RWPE2 (cell line): ENCODE measurements at regions not wholly inside any gene's neighbourhood (a gene's known extent, or its start where the extent isn't known, plus 50 kb on each side); places are given as distances from the start of the nearest gene placed in this dataset.
A peak's percentile ranks its signal among the peaks of the same experiment; 100 is the strongest.

Experiments used
- ATAC-seq: fragments of 200-7000 bp; cut with Tn5 transposase; 3 replicates; pipeline ENCODE4 v1.9.1; 2021; ENCODE audit warnings: low read depth
- DNase-seq: peaks from one replicate; pipeline ENCODE4 v3.0.0-alpha.2; 2020; ENCODE audit warnings: low spot score
- H3K27ac ChIP-seq: fragments of 450-650 bp; 2 replicates; pipeline ENCODE4 v1.5.1; 2017; ENCODE audit warnings: mild to moderate bottlenecking; ENCODE audit not compliant: poor library complexity, severe bottlenecking
- H3K27me3 ChIP-seq: fragments of 250-450 bp; sonication (Bioruptor Pico); 2 replicates; pipeline ENCODE4 v1.5.1; 2021; ENCODE audit warnings: mild to moderate bottlenecking, moderate library complexity; ENCODE audit not compliant: insufficient read depth, poor library complexity, severe bottlenecking
- H3K36me3 ChIP-seq: fragments of 250-450 bp; sonication (Bioruptor Pico); 2 replicates; pipeline ENCODE4 v1.5.1; 2020; ENCODE audit warnings: low read depth, mild to moderate bottlenecking, moderate library complexity
- H3K4me1 ChIP-seq: fragments of 250-450 bp; sonication (Bioruptor Pico); 2 replicates; pipeline ENCODE4 v1.5.1; 2021; ENCODE audit warnings: mild to moderate bottlenecking, moderate library complexity; ENCODE audit not compliant: insufficient read depth, poor library complexity, severe bottlenecking
- H3K4me3 ChIP-seq: fragments of 250-450 bp; sonication (Bioruptor Pico); 2 replicates; pipeline ENCODE4 v1.5.1; 2021; ENCODE audit warnings: mild to moderate bottlenecking, moderate library complexity; ENCODE audit not compliant: severe bottlenecking
- H3K9me3 ChIP-seq: fragments of 250-450 bp; sonication (Bioruptor Pico); 2 replicates; pipeline ENCODE4 v1.5.1; 2021; ENCODE audit warnings: mild to moderate bottlenecking, moderate library complexity; ENCODE audit not compliant: severe bottlenecking
- CTCF ChIP-seq: fragments of 450-650 bp; IDR thresholded peaks from one replicate; pipeline ENCODE4 v1.5.1; 2017; ENCODE audit warnings: mild to moderate bottlenecking, moderate library complexity; ENCODE audit not compliant: poor library complexity, severe bottlenecking

- H3K27me3 ChIP-seq: no peaks in the 10 kb centered on the region
- no peak overlapping the region for H3K27ac ChIP-seq
- no peaks in the 10 kb centered on the region for H3K36me3 ChIP-seq
- TF ChIP-seq CTCF: no peak
- no peak overlapping the region for H3K4me3 ChIP-seq
- H3K9me3 ChIP-seq: no peaks in the 10 kb centered on the region
- H3K4me1 ChIP-seq: peaks cover 5% of the 10 kb centered on the region
- ATAC-seq (no peak), DNase-seq (no peak)
Measured at GRCh38 chr14:54129850-54130640, 173.4 kb upstream of the BMP4 start.

- peaks cover 5% of the 10 kb centered on the region for H3K4me1 ChIP-seq
- H3K9me3 ChIP-seq: no peaks in the 10 kb centered on the region
- no peak overlapping the region for H3K4me3 ChIP-seq
- no peak for TF ChIP-seq CTCF
- no peaks in the 10 kb centered on the region for H3K36me3 ChIP-seq
- DNase-seq (no peak), ATAC-seq (no peak)
- no peaks in the 10 kb centered on the region for H3K27me3 ChIP-seq
- no peak overlapping the region for H3K27ac ChIP-seq
Measured at GRCh38 chr14:54132496-54132895, 175.9 kb upstream of the BMP4 start.

- ATAC-seq: peak; percentile 93
- DNase-seq: no peak
- no peaks in the 10 kb centered on the region for H3K9me3 ChIP-seq
- H3K4me3 ChIP-seq: no peak overlapping the region
- H3K27ac ChIP-seq: no peak overlapping the region
- no peaks in the 10 kb centered on the region for H3K36me3 ChIP-seq
- no peaks in the 10 kb centered on the region for H3K27me3 ChIP-seq
- H3K4me1 ChIP-seq: peaks cover 5% of the 10 kb centered on the region
- no peak for TF ChIP-seq CTCF
Measured at GRCh38 chr14:54133896-54134295, 177.3 kb upstream of the BMP4 start.

DNA sequence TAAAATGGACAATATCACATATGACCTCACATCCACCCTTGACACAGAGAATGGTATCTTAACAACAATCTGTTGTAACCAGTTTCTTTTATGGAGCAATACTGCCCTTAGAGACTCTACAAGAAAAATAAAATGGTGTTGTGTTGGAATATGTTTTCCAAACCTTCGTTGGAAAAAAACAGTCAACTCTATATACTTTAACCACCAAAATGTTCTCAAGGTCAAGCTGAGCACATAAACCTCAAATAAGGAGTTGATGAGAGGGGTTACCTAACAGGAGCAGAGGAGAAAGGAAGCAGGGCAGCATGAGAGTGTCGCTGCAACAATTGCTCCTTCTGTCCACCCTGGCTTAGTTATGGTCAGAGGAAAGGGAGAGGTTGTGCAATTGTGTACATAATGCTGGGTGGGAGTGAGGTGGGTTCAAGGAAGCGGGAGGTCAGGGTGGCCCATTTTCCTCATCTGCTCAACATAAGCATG is 179.2 kb upstream of the BMP4 start:
- TF ChIP-seq CTCF: no peak
- ATAC-seq: no peak
- Histone ChIP-seq H3K27ac (no peak overlapping the region), H3K27me3 (no peaks in the 10 kb centered on the region), H3K9me3 (no peaks in the 10 kb centered on the region), H3K4me1 (peaks cover 5% of the 10 kb centered on the region), H3K4me3 (no peak overlapping the region), H3K36me3 (no peaks in the 10 kb centered on the region)
- DNase-seq: no peak
